Liver (tissue), 8 donors: ENCODE measurements at regions not wholly inside any gene's neighbourhood (a gene's known extent, or its start where the extent isn't known, plus 50 kb on each side); places are given as distances from the start of the nearest gene placed in this dataset.

ENCODE experiments used
- DNase-seq: peaks from one replicate; pipeline ENCODE4 v3.0.0-alpha.2; 2017; ENCODE audit warnings: low spot score
- H3K27ac ChIP-seq, 2 donors: one replicate each; pipeline ENCODE4 v1.7.0; 2013; ENCODE audit warnings: inconsistent platforms in 2 of 2, low read length in 2 of 2, control low read depth in 1 of 2, low read depth in 1 of 2, mild to moderate bottlenecking in 1 of 2
- H3K27me3 ChIP-seq, 4 donors: one replicate each; pipeline versions ENCODE4 v1.6.1 to v1.7.0; 2013; ENCODE audit warnings: low read length in 3 of 4, inconsistent platforms in 1 of 4, mild to moderate bottlenecking in 1 of 4, moderate library complexity in 1 of 4; ENCODE audit not compliant: control insufficient read depth in 4 of 4, insufficient read depth in 4 of 4
- H3K36me3 ChIP-seq, 4 donors: one replicate each; pipeline versions ENCODE4 v1.6.1 to v1.7.0; 2013; ENCODE audit warnings: low read length in 3 of 4, mild to moderate bottlenecking in 3 of 4, low read depth in 1 of 4, moderate library complexity in 1 of 4; ENCODE audit not compliant: control insufficient read depth in 4 of 4, insufficient read depth in 3 of 4
- H3K4me1 ChIP-seq, 4 donors: one replicate each; pipeline versions ENCODE4 v1.6.1 to v1.7.0; 2013; ENCODE audit warnings: low read length in 3 of 4, mild to moderate bottlenecking in 3 of 4, moderate library complexity in 1 of 4; ENCODE audit not compliant: control insufficient read depth in 4 of 4, insufficient read depth in 4 of 4
- H3K4me3 ChIP-seq, 3 donors: one replicate each; pipeline versions ENCODE4 v1.6.1 to v1.7.0; 2013; ENCODE audit warnings: low read length in 3 of 3, control low read depth in 1 of 3, low read depth in 1 of 3, mild to moderate bottlenecking in 1 of 3
- H3K9ac ChIP-seq, 2 donors: one replicate each; pipeline ENCODE4 v1.7.0; 2013; ENCODE audit warnings: low read length in 2 of 2, mild to moderate bottlenecking in 2 of 2, moderate library complexity in 2 of 2, control low read depth in 1 of 2, low read depth in 1 of 2
- H3K9me3 ChIP-seq, 4 donors: one replicate each; pipeline versions ENCODE4 v1.6.1 to v1.7.0; 2013; ENCODE audit warnings: low read length in 3 of 4; ENCODE audit not compliant: control insufficient read depth in 4 of 4
- ATF3 ChIP-seq: IDR thresholded peaks from 2 replicates; pipeline ENCODE4 v1.6.1; 2016; ENCODE audit warnings: antibody characterized with exemption
- CTCF ChIP-seq: fragments of 150-350 bp; IDR thresholded peaks from 2 replicates; pipeline ENCODE4 v1.5.1; 2017; ENCODE audit warnings: improper control_type of control experiment, low read depth, low read length; ENCODE audit not compliant: missing input control
- EGR1 ChIP-seq, 2 donors: IDR thresholded peaks; 2 replicates each; pipeline ENCODE4 v1.6.1; 2016 to 2018; ENCODE audit warnings: antibody characterized with exemption in 2 of 2, low read depth in 2 of 2
- FOXA1 ChIP-seq: IDR thresholded peaks from 2 replicates; pipeline ENCODE4 v1.6.1; 2016; ENCODE audit warnings: antibody characterized with exemption
- FOXA2 ChIP-seq: IDR thresholded peaks from 2 replicates; pipeline ENCODE4 v1.6.1; 2016; ENCODE audit warnings: antibody characterized with exemption
- GABPA ChIP-seq, 2 donors: IDR thresholded peaks in 1 of 2; conservative IDR thresholded peaks in 1 of 2; 2 replicates each; pipeline ENCODE4 v1.6.1; 2016; ENCODE audit warnings: antibody characterized with exemption in 2 of 2, mild to moderate bottlenecking in 1 of 2, moderate library complexity in 1 of 2
- HNF4A ChIP-seq, 2 donors: conservative IDR thresholded peaks; 2 replicates each; pipeline ENCODE4 v1.6.1; 2016; ENCODE audit warnings: antibody characterized with exemption in 2 of 2, mild to moderate bottlenecking in 2 of 2
- HNF4G ChIP-seq: IDR thresholded peaks from 2 replicates; pipeline ENCODE4 v1.6.1; 2016; ENCODE audit warnings: antibody characterized with exemption
- JUND ChIP-seq, 2 donors: IDR thresholded peaks; 2 replicates each; pipeline ENCODE4 v1.6.1; 2016; ENCODE audit warnings: antibody characterized with exemption in 2 of 2
- MAX ChIP-seq: IDR thresholded peaks from 2 replicates; pipeline ENCODE4 v1.6.1; 2016; ENCODE audit warnings: antibody characterized with exemption
- NR2F2 ChIP-seq: IDR thresholded peaks from 2 replicates; pipeline ENCODE4 v1.6.1; 2016; ENCODE audit warnings: antibody characterized with exemption
- RAD21 ChIP-seq, 2 donors: IDR thresholded peaks; 2 replicates each; pipeline ENCODE4 v1.6.1; 2016; ENCODE audit warnings: antibody characterized with exemption in 2 of 2, mild to moderate bottlenecking in 2 of 2
- RXRA ChIP-seq, 2 donors: IDR thresholded peaks; 2 replicates each; pipeline ENCODE4 v1.6.1; 2017 to 2018; ENCODE audit warnings: antibody characterized with exemption in 2 of 2, mild to moderate bottlenecking in 1 of 2
- SP1 ChIP-seq: IDR thresholded peaks from 2 replicates; pipeline ENCODE4 v1.6.1; 2018; ENCODE audit warnings: antibody characterized with exemption, mild to moderate bottlenecking
- TAF1 ChIP-seq: conservative IDR thresholded peaks from 2 replicates; pipeline ENCODE4 v1.6.1; 2016; ENCODE audit warnings: antibody characterized with exemption, mild to moderate bottlenecking
- YY1 ChIP-seq: IDR thresholded peaks from 2 replicates; pipeline ENCODE4 v1.6.1; 2016; ENCODE audit warnings: antibody characterized with exemption, mild to moderate bottlenecking
- ZBTB33 ChIP-seq: IDR thresholded peaks from 2 replicates; pipeline ENCODE4 v1.6.1; 2016; ENCODE audit warnings: antibody characterized with exemption
- WGBS: extraction: QIAGEN DNeasy Blood & Tissue Kit; methylation state at CpG from one replicate; pipeline ENCODE4 v1.1.7; 2013; 5-methylcytosine and 5-hydroxymethylcytosine counted together
- TF ChIP-seq, protein P1 (sequence below): IDR thresholded peaks from 2 replicates; pipeline ENCODE4 v1.6.1; 2016; ENCODE audit warnings: antibody characterized with exemption, mild to moderate bottlenecking
- donor health status: healthy.
- donor health status: healthy.
- donor health status: healthy.
- donor health status: healthy.
- donor health status: healthy.

GRCh38 chr11:134795017-134795416, 383.0 kb upstream of the B3GAT1 start:
- TF ChIP-seq, protein P1, sequence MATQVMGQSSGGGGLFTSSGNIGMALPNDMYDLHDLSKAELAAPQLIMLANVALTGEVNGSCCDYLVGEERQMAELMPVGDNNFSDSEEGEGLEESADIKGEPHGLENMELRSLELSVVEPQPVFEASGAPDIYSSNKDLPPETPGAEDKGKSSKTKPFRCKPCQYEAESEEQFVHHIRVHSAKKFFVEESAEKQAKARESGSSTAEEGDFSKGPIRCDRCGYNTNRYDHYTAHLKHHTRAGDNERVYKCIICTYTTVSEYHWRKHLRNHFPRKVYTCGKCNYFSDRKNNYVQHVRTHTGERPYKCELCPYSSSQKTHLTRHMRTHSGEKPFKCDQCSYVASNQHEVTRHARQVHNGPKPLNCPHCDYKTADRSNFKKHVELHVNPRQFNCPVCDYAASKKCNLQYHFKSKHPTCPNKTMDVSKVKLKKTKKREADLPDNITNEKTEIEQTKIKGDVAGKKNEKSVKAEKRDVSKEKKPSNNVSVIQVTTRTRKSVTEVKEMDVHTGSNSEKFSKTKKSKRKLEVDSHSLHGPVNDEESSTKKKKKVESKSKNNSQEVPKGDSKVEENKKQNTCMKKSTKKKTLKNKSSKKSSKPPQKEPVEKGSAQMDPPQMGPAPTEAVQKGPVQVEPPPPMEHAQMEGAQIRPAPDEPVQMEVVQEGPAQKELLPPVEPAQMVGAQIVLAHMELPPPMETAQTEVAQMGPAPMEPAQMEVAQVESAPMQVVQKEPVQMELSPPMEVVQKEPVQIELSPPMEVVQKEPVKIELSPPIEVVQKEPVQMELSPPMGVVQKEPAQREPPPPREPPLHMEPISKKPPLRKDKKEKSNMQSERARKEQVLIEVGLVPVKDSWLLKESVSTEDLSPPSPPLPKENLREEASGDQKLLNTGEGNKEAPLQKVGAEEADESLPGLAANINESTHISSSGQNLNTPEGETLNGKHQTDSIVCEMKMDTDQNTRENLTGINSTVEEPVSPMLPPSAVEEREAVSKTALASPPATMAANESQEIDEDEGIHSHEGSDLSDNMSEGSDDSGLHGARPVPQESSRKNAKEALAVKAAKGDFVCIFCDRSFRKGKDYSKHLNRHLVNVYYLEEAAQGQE, result no peak
- TF ChIP-seq ZBTB33 (no peak), SP1 (no peak), FOXA1 (no peak), HNF4G (no peak), NR2F2 (no peak), GABPA (IDR thresholded peaks at IDR 0.05 in 1 of 2, conservative IDR thresholded peaks at IDR 0.05 in 1 of 2) (no peak), FOXA2 (no peak), MAX (no peak), JUND (IDR thresholded peaks at IDR 0.05) (no peak), YY1 (no peak), TAF1 (no peak), RXRA (IDR thresholded peaks at IDR 0.05) (no peak), RAD21 (IDR thresholded peaks at IDR 0.05) (no peak), EGR1 (IDR thresholded peaks at IDR 0.05; ENCODE audit: low read depth in 2 of 2) (no peak), CTCF (no peak)
- H3K36me3 ChIP-seq, result no peaks in the 10 kb centered on the region
- no peak overlapping the region for H3K27ac ChIP-seq
- no peak for DNase-seq
- H3K9ac ChIP-seq, result no peak overlapping the region
- no peaks in the 10 kb centered on the region for H3K9me3 ChIP-seq
- 90% methylated on average over 7 of the region's 7 CpGs for WGBS
- no peak overlapping the region for H3K4me3 ChIP-seq
- no peaks in the 10 kb centered on the region for H3K27me3 ChIP-seq
- peaks cover 0 to 7% (median 4%) of the 10 kb centered on the region in 4 donors for H3K4me1 ChIP-seq

DNA sequence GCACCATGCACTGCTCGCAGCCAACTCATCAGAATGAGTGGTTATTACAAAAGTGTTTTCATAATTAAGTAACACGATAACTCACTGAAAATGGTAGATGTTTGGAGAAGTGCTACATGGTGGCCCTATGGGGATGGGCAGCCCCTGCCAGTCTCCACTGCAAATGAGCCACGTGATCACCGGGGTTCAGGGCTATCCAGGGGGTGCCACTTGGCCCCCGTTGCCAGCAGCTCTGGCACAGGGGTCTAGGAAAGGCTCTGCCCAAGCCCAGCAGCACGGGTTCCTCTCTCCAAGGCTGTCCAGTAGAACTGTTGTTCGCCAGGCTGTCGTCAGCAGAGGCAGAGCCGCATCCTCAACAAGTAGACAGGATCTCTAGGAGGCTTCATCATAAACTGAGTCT, 382.1 kb upstream of the B3GAT1 start:
- H3K4me3 ChIP-seq, result no peak overlapping the region
- peaks cover 0 to 7% (median 4%) of the 10 kb centered on the region in 4 donors for H3K4me1 ChIP-seq
- WGBS, result 83% methylated on average over 9 of the region's 9 CpGs
- no peak for DNase-seq
- H3K36me3 ChIP-seq, result no peaks in the 10 kb centered on the region
- H3K27me3 ChIP-seq, result no peaks in the 10 kb centered on the region
- H3K9me3 ChIP-seq, result no peaks in the 10 kb centered on the region
- TF ChIP-seq RAD21 (IDR thresholded peaks at IDR 0.05) (no peak), FOXA1 (no peak), GABPA (IDR thresholded peaks at IDR 0.05 in 1 of 2, conservative IDR thresholded peaks at IDR 0.05 in 1 of 2) (no peak), MAX (no peak), HNF4G (no peak), CTCF (no peak), RXRA (IDR thresholded peaks at IDR 0.05) (no peak), SP1 (no peak), ATF3 (no peak), HNF4A (conservative IDR thresholded peaks at IDR 0.05) (no peak), TAF1 (no peak)
- no peak overlapping the region for H3K27ac ChIP-seq
- H3K9ac ChIP-seq, result no peak overlapping the region
